Body of pancreas (tissue), 4 donors: ENCODE measurements at regions not wholly inside any gene's neighbourhood (a gene's known extent, or its start where the extent isn't known, plus 50 kb on each side); places are given as distances from the start of the nearest gene placed in this dataset.
"Not testable (repeated sequence)": the region's sequence is repeated elsewhere in the genome, so short reads cannot be mapped to it uniquely, and the experiment has no call there.

Experiments used
- POLR2A ChIP-seq, 3 donors: fragments of 450-650 bp; IDR thresholded peaks; one replicate each; pipeline ENCODE4 v1.6.1; 2016; ENCODE audit warnings: antibody characterized with exemption in 3 of 3, mild to moderate bottlenecking in 2 of 3
- TF ChIP-seq, protein P1 (sequence below), 7 experiments: fragments of 450-650 bp in 4 of 7; fragments of 200-600 bp in 3 of 7; sonication (generic) in 3 of 7; IDR thresholded peaks; one replicate each; pipeline ENCODE4 v1.5.1; 2016 to 2019; ENCODE audit warnings: antibody characterized with exemption in 7 of 7

- TF ChIP-seq, protein P1, sequence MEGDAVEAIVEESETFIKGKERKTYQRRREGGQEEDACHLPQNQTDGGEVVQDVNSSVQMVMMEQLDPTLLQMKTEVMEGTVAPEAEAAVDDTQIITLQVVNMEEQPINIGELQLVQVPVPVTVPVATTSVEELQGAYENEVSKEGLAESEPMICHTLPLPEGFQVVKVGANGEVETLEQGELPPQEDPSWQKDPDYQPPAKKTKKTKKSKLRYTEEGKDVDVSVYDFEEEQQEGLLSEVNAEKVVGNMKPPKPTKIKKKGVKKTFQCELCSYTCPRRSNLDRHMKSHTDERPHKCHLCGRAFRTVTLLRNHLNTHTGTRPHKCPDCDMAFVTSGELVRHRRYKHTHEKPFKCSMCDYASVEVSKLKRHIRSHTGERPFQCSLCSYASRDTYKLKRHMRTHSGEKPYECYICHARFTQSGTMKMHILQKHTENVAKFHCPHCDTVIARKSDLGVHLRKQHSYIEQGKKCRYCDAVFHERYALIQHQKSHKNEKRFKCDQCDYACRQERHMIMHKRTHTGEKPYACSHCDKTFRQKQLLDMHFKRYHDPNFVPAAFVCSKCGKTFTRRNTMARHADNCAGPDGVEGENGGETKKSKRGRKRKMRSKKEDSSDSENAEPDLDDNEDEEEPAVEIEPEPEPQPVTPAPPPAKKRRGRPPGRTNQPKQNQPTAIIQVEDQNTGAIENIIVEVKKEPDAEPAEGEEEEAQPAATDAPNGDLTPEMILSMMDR (IDR thresholded peaks at IDR 0.05): not testable (repeated sequence)
- TF ChIP-seq POLR2A (IDR thresholded peaks at IDR 0.05): not testable (repeated sequence)
Measured at GRCh38 chr9:42577851-42578250, 394.4 kb downstream of the SPATA31A6 start.
